ENCODE measurements at regions not wholly inside any gene's neighbourhood (a gene's known extent, or its start where the extent isn't known, plus 50 kb on each side); places are given as distances from the start of the nearest gene placed in this dataset.

DNA sequence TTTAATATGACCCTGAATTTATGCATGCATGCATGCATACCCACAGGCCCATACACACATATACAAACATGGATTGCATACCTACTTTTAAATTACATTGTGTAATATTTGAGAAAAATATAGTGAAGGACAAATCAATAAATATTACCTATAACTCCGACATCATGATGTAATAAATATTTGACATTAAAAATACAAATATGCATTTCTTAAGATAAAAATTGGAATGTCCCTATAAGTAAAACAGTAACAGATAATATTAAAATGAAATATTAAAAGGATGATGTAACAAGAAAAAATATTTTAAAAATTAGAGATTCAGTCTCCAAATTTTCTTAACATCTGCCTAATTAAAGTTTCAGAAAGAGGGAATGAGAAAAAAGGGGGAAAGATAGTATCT is 433.0 kb downstream of the MDFIC start:
- TF ChIP-seq, protein P1, sequence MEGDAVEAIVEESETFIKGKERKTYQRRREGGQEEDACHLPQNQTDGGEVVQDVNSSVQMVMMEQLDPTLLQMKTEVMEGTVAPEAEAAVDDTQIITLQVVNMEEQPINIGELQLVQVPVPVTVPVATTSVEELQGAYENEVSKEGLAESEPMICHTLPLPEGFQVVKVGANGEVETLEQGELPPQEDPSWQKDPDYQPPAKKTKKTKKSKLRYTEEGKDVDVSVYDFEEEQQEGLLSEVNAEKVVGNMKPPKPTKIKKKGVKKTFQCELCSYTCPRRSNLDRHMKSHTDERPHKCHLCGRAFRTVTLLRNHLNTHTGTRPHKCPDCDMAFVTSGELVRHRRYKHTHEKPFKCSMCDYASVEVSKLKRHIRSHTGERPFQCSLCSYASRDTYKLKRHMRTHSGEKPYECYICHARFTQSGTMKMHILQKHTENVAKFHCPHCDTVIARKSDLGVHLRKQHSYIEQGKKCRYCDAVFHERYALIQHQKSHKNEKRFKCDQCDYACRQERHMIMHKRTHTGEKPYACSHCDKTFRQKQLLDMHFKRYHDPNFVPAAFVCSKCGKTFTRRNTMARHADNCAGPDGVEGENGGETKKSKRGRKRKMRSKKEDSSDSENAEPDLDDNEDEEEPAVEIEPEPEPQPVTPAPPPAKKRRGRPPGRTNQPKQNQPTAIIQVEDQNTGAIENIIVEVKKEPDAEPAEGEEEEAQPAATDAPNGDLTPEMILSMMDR (IDR thresholded peaks at IDR 0.05), result no peak
- TF ChIP-seq POLR2A (IDR thresholded peaks at IDR 0.05) (no peak), EP300 (IDR thresholded peaks at IDR 0.05) (no peak)
- Histone ChIP-seq H3K4me3 (no peak overlapping the region), H3K27me3 (no peaks in the 10 kb centered on the region), H3K9me3 (no peaks in the 10 kb centered on the region), H3K27ac (no peak overlapping the region), H3K4me1 (ENCODE audit: insufficient read depth) (no peaks in the 10 kb centered on the region), H3K36me3 (no peaks in the 10 kb centered on the region)
- intact Hi-C loops (cut with DNase I), result no loop called here
- DNase-seq, result no peak
- WGBS, 3 donors, result 83 to 95% (median 92%) methylated on average over 1 of the region's 1 CpG

DNA sequence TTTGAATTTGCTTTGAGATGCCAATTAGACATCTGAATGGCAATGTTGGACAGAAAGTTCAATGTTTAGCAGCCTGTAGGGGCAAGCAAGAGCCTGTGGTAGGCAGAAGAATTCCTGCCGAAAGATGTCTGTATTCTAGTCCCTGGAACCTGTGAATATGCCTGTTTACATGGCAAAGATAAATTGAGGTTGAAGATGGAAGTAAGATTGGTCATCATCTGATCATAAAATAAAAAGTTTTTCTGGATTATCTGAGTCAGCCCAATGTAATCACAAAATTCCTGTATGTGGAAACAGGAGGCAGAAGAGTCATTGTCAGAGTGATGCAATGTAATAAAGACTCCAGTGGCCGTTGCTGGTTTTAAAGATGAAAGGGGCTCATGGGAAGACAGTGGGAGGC is 430.5 kb downstream of the MDFIC start:
- intact Hi-C loops (cut with DNase I), result loop anchor here in 1 of 4 donors (1.0 kb wide), 1 partner anchor 17 kb away; no protein-coding TSS in a partner anchor
- Histone ChIP-seq H3K4me3 (no peak overlapping the region), H3K9me3 (no peaks in the 10 kb centered on the region), H3K36me3 (no peaks in the 10 kb centered on the region), H3K27ac (no peak overlapping the region), H3K4me1 (ENCODE audit: insufficient read depth) (no peaks in the 10 kb centered on the region), H3K27me3 (no peaks in the 10 kb centered on the region)
- no peak for DNase-seq
- TF ChIP-seq, protein P1 (IDR thresholded peaks at IDR 0.05), result no peak
- TF ChIP-seq EP300 (IDR thresholded peaks at IDR 0.05), result no peak
- TF ChIP-seq POLR2A (IDR thresholded peaks at IDR 0.05), result no peak
- whole genome bisulfite sequencing, 3 donors, result 67 to 78% (median 70%) methylated on average over 2 of the region's 2 CpGs

DNA sequence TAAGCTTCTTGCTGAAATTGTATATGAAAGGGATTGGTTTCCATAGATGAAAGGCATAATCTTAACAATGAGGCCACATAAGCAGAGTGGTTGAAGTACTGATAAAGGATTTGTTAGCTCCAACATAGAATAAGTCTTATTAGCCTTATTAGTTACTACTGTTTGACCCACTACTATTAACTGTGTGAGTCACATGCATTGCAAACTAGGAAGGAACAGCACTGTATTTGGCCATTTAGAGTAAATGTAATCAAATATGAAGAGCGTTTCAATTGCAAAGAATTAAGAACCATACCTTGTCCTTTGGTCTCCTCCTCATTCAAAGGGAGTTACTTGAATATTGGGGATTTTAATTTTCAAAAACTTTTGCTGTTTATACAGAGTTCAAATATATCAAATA is 428.9 kb downstream of the MDFIC start:
- intact Hi-C loops (cut with DNase I), result no loop called here
- TF ChIP-seq, protein P1 (IDR thresholded peaks at IDR 0.05), result no peak
- Histone ChIP-seq H3K4me1 (ENCODE audit: insufficient read depth) (no peaks in the 10 kb centered on the region), H3K9me3 (no peaks in the 10 kb centered on the region), H3K27ac (no peak overlapping the region), H3K4me3 (no peak overlapping the region), H3K36me3 (no peaks in the 10 kb centered on the region), H3K27me3 (no peaks in the 10 kb centered on the region)
- 94 to 96% (median 95%) methylated on average over 1 of the region's 1 CpG for WGBS, 3 donors
- DNase-seq, result no peak

DNA sequence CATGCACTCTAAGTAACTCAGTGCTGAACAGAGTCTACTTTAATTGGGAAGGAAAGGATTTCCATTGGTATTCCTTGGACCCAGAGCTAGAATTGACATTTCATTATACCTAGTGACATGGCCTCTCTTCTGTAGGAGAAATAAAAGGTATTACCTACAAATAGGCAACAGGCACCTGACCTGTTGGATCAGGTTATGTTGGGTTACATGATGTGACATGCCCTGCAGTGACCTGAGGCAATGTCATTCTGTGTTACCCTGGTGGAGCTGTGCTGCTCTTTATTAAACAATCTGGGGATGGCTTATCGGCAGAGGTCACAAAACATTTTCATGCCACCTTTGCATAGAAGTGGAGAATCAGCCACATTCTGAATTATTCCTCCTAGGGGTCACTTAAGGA is 427.7 kb downstream of the MDFIC start:
- no peak for DNase-seq
- Histone ChIP-seq H3K36me3 (no peaks in the 10 kb centered on the region), H3K27ac (no peak overlapping the region), H3K4me1 (ENCODE audit: insufficient read depth) (no peaks in the 10 kb centered on the region), H3K4me3 (no peak overlapping the region), H3K27me3 (no peaks in the 10 kb centered on the region), H3K9me3 (no peaks in the 10 kb centered on the region)
- TF ChIP-seq POLR2A (IDR thresholded peaks at IDR 0.05) (no peak), EP300 (IDR thresholded peaks at IDR 0.05) (no peak)
- TF ChIP-seq, protein P1 (IDR thresholded peaks at IDR 0.05), result no peak
- 97 to 100% (median 99%) methylated on average over 1 of the region's 1 CpG for WGBS, 3 donors
- intact Hi-C loops (cut with DNase I), result no loop called here

DNA sequence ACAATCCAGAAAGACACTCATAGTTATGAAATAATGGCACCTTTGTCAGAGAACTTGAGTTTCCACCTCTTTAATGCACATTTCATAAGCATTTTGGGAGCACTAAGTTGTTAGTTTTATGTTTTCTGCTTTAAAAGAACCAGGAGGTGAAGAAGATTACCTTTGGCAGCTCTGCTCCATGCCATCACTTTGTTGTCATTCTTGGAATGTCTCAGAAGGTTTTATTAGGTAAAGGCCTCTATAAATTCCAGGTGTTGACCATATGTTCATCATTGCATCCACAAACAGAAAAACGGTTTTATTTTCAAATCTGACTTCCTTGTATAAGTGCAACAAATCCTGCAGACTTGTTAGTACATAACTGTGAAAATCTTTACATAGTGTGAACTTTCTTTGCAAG is 424.8 kb downstream of the MDFIC start:
- Histone ChIP-seq H3K27ac (no peak overlapping the region), H3K27me3 (no peaks in the 10 kb centered on the region), H3K9me3 (no peaks in the 10 kb centered on the region), H3K4me3 (no peak overlapping the region), H3K36me3 (no peaks in the 10 kb centered on the region), H3K4me1 (ENCODE audit: insufficient read depth) (no peaks in the 10 kb centered on the region)
- TF ChIP-seq EP300 (IDR thresholded peaks at IDR 0.05) (no peak), POLR2A (IDR thresholded peaks at IDR 0.05) (no peak)
- DNase-seq, result no peak
- 4 to 15% (median 7%) methylated on average over 1 of the region's 1 CpG for WGBS, 3 donors
- intact Hi-C loops (cut with DNase I), result no loop called here

Data from ovary (tissue), 7 donors.